HL-60 (cell line): ENCODE measurements at regions not wholly inside any gene's neighbourhood (a gene's known extent, or its start where the extent isn't known, plus 50 kb on each side); places are given as distances from the start of the nearest gene placed in this dataset.

Source experiments
- CTCF ChIP-seq: IDR thresholded peaks from one replicate; pipeline ENCODE4 v1.5.1; 2011; ENCODE audit warnings: low read length, control low read depth, inconsistent platforms; ENCODE audit not compliant: insufficient read depth
- GABPA ChIP-seq: IDR thresholded peaks from 2 replicates; pipeline ENCODE4 v1.6.1; 2012; ENCODE audit warnings: low read depth
- POLR2AphosphoS5 ChIP-seq: IDR thresholded peaks from 2 replicates; pipeline ENCODE4 v1.6.1; 2012; ENCODE audit warnings: low read depth
- REST ChIP-seq: IDR thresholded peaks from 2 replicates; pipeline ENCODE4 v1.6.1; 2012; ENCODE audit warnings: low read depth; ENCODE audit not compliant: insufficient replicate concordance
- SPI1 ChIP-seq: IDR thresholded peaks from 2 replicates; pipeline ENCODE4 v1.6.1; 2012; ENCODE audit warnings: low read depth, mild to moderate bottlenecking, borderline replicate concordance

GRCh38 chr1:113281550-113281949, 108.8 kb upstream of the MAGI3 start:
- TF ChIP-seq CTCF (no peak), REST (no peak), GABPA (no peak), POLR2AphosphoS5 (no peak), SPI1 (no peak)
